Ovary (tissue), 3 donors: ENCODE measurements at regions not wholly inside any gene's neighbourhood (a gene's known extent, or its start where the extent isn't known, plus 50 kb on each side); places are given as distances from the start of the nearest gene placed in this dataset.
"Not testable (repeated sequence)": the region's sequence is repeated elsewhere in the genome, so short reads cannot be mapped to it uniquely, and the experiment has no call there.

Experiments
- EP300 ChIP-seq: sonication (generic); formaldehyde crosslinking; IDR thresholded peaks from one replicate; pipeline ENCODE4 v1.6.1; 2017; ENCODE audit warnings: antibody characterized with exemption
- POLR2A ChIP-seq: fragments of 450-650 bp; IDR thresholded peaks from one replicate; pipeline ENCODE4 v1.6.1; 2017; ENCODE audit warnings: antibody characterized with exemption, mild to moderate bottlenecking, moderate library complexity
- TF ChIP-seq, protein P1 (sequence below), 3 donors: fragments of 450-650 bp in 2 of 3; fragments of 200-600 bp in 1 of 3; IDR thresholded peaks; one replicate each; pipeline versions ENCODE4 v1.5.1 to v1.8.0; 2016 to 2022; ENCODE audit warnings: antibody characterized with exemption in 3 of 3, mild to moderate bottlenecking in 1 of 3
- donor health status: DM: no; HTN: no; CAD: no.

GRCh38 chr2:209312450-209312849 lies 111.4 kb upstream of the MAP2 start:
- TF ChIP-seq POLR2A, EP300: not testable (repeated sequence)
- TF ChIP-seq, protein P1, sequence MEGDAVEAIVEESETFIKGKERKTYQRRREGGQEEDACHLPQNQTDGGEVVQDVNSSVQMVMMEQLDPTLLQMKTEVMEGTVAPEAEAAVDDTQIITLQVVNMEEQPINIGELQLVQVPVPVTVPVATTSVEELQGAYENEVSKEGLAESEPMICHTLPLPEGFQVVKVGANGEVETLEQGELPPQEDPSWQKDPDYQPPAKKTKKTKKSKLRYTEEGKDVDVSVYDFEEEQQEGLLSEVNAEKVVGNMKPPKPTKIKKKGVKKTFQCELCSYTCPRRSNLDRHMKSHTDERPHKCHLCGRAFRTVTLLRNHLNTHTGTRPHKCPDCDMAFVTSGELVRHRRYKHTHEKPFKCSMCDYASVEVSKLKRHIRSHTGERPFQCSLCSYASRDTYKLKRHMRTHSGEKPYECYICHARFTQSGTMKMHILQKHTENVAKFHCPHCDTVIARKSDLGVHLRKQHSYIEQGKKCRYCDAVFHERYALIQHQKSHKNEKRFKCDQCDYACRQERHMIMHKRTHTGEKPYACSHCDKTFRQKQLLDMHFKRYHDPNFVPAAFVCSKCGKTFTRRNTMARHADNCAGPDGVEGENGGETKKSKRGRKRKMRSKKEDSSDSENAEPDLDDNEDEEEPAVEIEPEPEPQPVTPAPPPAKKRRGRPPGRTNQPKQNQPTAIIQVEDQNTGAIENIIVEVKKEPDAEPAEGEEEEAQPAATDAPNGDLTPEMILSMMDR (IDR thresholded peaks at IDR 0.05): not testable (repeated sequence)
